Smooth muscle cell (in vitro differentiated cells): ENCODE measurements at regions not wholly inside any gene's neighbourhood (a gene's known extent, or its start where the extent isn't known, plus 50 kb on each side); places are given as distances from the start of the nearest gene placed in this dataset.

Experiments
- DNase-seq: peaks from one replicate; lab custom pipeline; 2025; ENCODE audit not compliant: unreplicated experiment; lab: John Stamatoyannopoulos, UW
- H2AFZ ChIP-seq: fragments of 200-600 bp; sonication (generic); 2 replicates; pipeline ENCODE4 v1.6.0; 2016; ENCODE audit warnings: antibody characterized with exemption, low read depth, mild to moderate bottlenecking
- H3F3A ChIP-seq: fragments of 200-600 bp; sonication (generic); 2 replicates; pipeline ENCODE4 v1.6.0; 2017; ENCODE audit warnings: antibody characterized with exemption, low read depth
- H3K27ac ChIP-seq: fragments of 200-600 bp; sonication (generic); 2 replicates; pipeline ENCODE4 v1.5.1; 2016; ENCODE audit warnings: low read depth, mild to moderate bottlenecking
- H3K27me3 ChIP-seq: fragments of 200-600 bp; sonication (generic); 2 replicates; pipeline ENCODE4 v1.6.1; 2016; ENCODE audit warnings: low read depth, mild to moderate bottlenecking
- H3K36me3 ChIP-seq: fragments of 200-600 bp; sonication (generic); 2 replicates; pipeline ENCODE4 v1.5.1; 2016; ENCODE audit warnings: low read depth
- H3K4me1 ChIP-seq: fragments of 200-600 bp; sonication (generic); 2 replicates; pipeline ENCODE4 v1.5.1; 2016; ENCODE audit warnings: low read depth
- H3K4me2 ChIP-seq: fragments of 200-600 bp; sonication (generic); 2 replicates; pipeline ENCODE4 v1.6.0; 2016; ENCODE audit warnings: mild to moderate bottlenecking
- H3K4me3 ChIP-seq: fragments of 200-600 bp; sonication (generic); 2 replicates; pipeline ENCODE4 v1.5.1; 2016; ENCODE audit warnings: mild to moderate bottlenecking
- H3K79me2 ChIP-seq: fragments of 200-600 bp; sonication (generic); 2 replicates; pipeline ENCODE4 v1.6.0; 2016; ENCODE audit warnings: low read depth, mild to moderate bottlenecking
- H3K9ac ChIP-seq: fragments of 200-600 bp; sonication (generic); 2 replicates; pipeline ENCODE4 v1.6.0; 2016; ENCODE audit warnings: low read depth
- H3K9me3 ChIP-seq: fragments of 200-600 bp; sonication (generic); replicated peaks from 2 replicates; pipeline ENCODE4 v1.5.1; 2016; ENCODE audit warnings: low read depth
- H4K20me1 ChIP-seq: fragments of 200-600 bp; sonication (generic); 2 replicates; pipeline ENCODE4 v1.6.0; 2016; ENCODE audit warnings: low read depth
- WGBS: methylation state at CpG from one replicate; pipeline ENCODE4 v1.1.7; 2016; ENCODE audit warnings: low lambda C conversion rate; 5-methylcytosine and 5-hydroxymethylcytosine counted together
- TF ChIP-seq, protein P1 (sequence below): fragments of 200-600 bp; sonication (generic); IDR thresholded peaks from 2 replicates; pipeline ENCODE4 v1.5.1; 2017; ENCODE audit warnings: borderline replicate concordance, mild to moderate bottlenecking, antibody characterized with exemption; ENCODE audit not compliant: insufficient read depth, poor library complexity, severe bottlenecking

GRCh38 chr21:15410853-15411252, 318.9 kb upstream of the USP25 start:
- no peak for DNase-seq
- TF ChIP-seq, protein P1, sequence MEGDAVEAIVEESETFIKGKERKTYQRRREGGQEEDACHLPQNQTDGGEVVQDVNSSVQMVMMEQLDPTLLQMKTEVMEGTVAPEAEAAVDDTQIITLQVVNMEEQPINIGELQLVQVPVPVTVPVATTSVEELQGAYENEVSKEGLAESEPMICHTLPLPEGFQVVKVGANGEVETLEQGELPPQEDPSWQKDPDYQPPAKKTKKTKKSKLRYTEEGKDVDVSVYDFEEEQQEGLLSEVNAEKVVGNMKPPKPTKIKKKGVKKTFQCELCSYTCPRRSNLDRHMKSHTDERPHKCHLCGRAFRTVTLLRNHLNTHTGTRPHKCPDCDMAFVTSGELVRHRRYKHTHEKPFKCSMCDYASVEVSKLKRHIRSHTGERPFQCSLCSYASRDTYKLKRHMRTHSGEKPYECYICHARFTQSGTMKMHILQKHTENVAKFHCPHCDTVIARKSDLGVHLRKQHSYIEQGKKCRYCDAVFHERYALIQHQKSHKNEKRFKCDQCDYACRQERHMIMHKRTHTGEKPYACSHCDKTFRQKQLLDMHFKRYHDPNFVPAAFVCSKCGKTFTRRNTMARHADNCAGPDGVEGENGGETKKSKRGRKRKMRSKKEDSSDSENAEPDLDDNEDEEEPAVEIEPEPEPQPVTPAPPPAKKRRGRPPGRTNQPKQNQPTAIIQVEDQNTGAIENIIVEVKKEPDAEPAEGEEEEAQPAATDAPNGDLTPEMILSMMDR: no peak
- Histone ChIP-seq H3K36me3 (no peaks in the 10 kb centered on the region), H3K4me1 (no peaks in the 10 kb centered on the region), H3K27ac (no peak overlapping the region), H3K9me3 (no peaks in the 10 kb centered on the region), H3K27me3 (no peaks in the 10 kb centered on the region), H3K9ac (no peak overlapping the region), H4K20me1 (no peaks in the 10 kb centered on the region), H3K79me2 (no peaks in the 10 kb centered on the region), H3K4me2 (no peak overlapping the region), H3K4me3 (no peak overlapping the region), H2AFZ (no peak overlapping the region), H3F3A (no peaks in the 10 kb centered on the region)
- 97% methylated on average over 3 of the region's 3 CpGs for WGBS

DNA sequence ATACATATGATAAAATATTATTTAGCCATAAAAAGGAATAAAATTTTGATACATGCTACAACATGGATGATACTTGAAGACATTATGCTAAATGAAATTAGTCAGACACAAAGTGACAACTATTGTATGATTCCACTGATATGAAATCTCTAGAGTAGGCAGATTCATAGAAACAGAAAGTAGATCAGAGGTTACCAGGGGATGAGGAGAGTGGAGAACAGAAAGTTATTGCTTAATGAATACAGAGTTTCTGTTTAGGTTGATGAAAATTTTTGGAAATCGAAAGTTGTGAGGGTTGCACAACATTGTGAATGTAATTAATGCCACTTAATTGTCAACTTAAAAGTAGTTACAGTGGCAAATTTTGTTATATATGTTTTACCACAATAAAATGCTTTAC, 315.7 kb upstream of the USP25 start:
- DNase-seq: no peak
- 79% methylated on average over 1 of the region's 1 CpG for WGBS
- Histone ChIP-seq H3K27me3 (no peaks in the 10 kb centered on the region), H3K4me3 (no peak overlapping the region), H2AFZ (no peak overlapping the region), H3K27ac (no peak overlapping the region), H3K9ac (no peak overlapping the region), H4K20me1 (no peaks in the 10 kb centered on the region), H3F3A (no peaks in the 10 kb centered on the region), H3K9me3 (no peaks in the 10 kb centered on the region), H3K79me2 (no peaks in the 10 kb centered on the region), H3K4me2 (no peak overlapping the region), H3K4me1 (no peaks in the 10 kb centered on the region), H3K36me3 (no peaks in the 10 kb centered on the region)
- TF ChIP-seq, protein P1: no peak

DNA sequence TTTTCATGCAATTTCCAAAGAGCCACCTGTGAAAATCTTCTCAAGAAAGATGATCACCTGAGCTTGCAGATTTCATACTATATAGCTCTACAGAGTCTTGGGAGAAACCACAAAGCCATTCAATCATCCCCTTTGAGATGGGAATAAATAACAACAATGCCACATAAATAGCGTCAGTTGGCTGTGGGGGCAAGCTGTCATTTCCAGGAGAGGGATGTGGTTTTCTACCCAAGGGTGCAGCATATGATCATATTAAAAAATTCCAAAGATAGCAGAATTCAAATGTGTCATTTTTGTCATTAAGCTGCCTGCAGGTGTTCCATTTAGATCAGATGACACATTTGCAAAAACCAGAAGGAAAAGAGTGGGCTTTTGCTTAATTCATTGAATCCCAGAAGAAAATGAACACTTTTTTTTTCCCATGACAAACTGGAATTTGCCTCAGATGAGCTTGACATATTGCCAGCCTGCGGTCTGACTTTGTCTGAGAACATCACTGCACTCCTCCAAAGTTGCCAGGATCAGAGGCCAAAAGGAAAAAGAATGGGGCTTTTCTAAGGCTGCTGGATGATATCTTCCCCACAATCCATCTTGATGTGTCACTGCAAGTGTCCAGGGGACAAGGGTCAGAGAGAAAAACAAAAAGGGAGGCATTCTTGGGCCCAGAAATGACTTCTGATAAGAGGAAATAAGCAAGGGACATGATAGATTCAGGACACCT, 314.1 kb upstream of the USP25 start:
- Histone ChIP-seq H3K27me3 (no peaks in the 10 kb centered on the region), H3F3A (no peaks in the 10 kb centered on the region), H4K20me1 (no peaks in the 10 kb centered on the region), H3K4me1 (no peaks in the 10 kb centered on the region), H2AFZ (no peak overlapping the region), H3K4me3 (no peak overlapping the region), H3K36me3 (no peaks in the 10 kb centered on the region), H3K79me2 (no peaks in the 10 kb centered on the region), H3K9me3 (no peaks in the 10 kb centered on the region), H3K9ac (no peak overlapping the region), H3K27ac (no peak overlapping the region), H3K4me2 (no peak overlapping the region)
- TF ChIP-seq, protein P1: no peak
- 80% methylated on average over 2 of the region's 2 CpGs for WGBS
- no peak for DNase-seq

- WGBS: 81% methylated on average over 5 of the region's 5 CpGs
- Histone ChIP-seq H3K9ac (no peak overlapping the region), H3K9me3 (no peaks in the 10 kb centered on the region), H4K20me1 (no peaks in the 10 kb centered on the region), H3K27me3 (no peaks in the 10 kb centered on the region), H3K4me2 (no peak overlapping the region), H3K27ac (peak overlapping the region; percentile 3), H2AFZ (no peak overlapping the region), H3K36me3 (no peaks in the 10 kb centered on the region), H3K4me3 (no peak overlapping the region), H3K4me1 (peaks cover 39% of the 10 kb centered on the region), H3K79me2 (no peaks in the 10 kb centered on the region), H3F3A (no peaks in the 10 kb centered on the region)
- no peak for DNase-seq
- TF ChIP-seq, protein P1: no peak
These were observed 308.3 kb upstream of the USP25 start for GRCh38 chr21:15421441-15421881.
